Adrenal gland (tissue), 9 donors: ENCODE measurements at regions not wholly inside any gene's neighbourhood (a gene's known extent, or its start where the extent isn't known, plus 50 kb on each side); places are given as distances from the start of the nearest gene placed in this dataset.
"Not testable (repeated sequence)": the region's sequence is repeated elsewhere in the genome, so short reads cannot be mapped to it uniquely, and the experiment has no call there.

Experiments used
- DNase-seq, 7 donors: peaks; one replicate each; pipeline ENCODE4 v3.0.0-alpha.2; 2019 to 2020
- H3K27ac ChIP-seq, 5 donors: fragments of 200-600 bp; sonication (generic) in 4 of 5; 1 replicate in 3 of 5; 2 replicates in 2 of 5; pipeline versions ENCODE4 v1.5.1 to v1.8.0; 2016 to 2020; ENCODE audit warnings: mild to moderate bottlenecking in 1 of 5
- H3K27me3 ChIP-seq: fragments of 200-600 bp; 2 replicates; pipeline ENCODE4 v1.8.0; 2021
- H3K36me3 ChIP-seq, 2 donors: fragments of 200-600 bp; replicated peaks in 1 of 2; 1 replicate in 1 of 2; 2 replicates in 1 of 2; pipeline versions ENCODE4 v1.5.1 to v1.8.0; 2018 to 2022
- H3K4me1 ChIP-seq, 2 donors: fragments of 200-600 bp; replicated peaks in 1 of 2; 1 replicate in 1 of 2; 2 replicates in 1 of 2; pipeline versions ENCODE4 v1.5.1 to v1.8.0; 2018 to 2021
- H3K4me3 ChIP-seq, 4 donors: fragments of 200-600 bp; sonication (generic) in 3 of 4; one replicate each; pipeline ENCODE4 v1.5.1; 2016 to 2018
- H3K9me3 ChIP-seq, 3 donors: fragments of 200-600 bp; sonication (generic) in 1 of 3; replicated peaks in 1 of 3; 1 replicate in 2 of 3; 2 replicates in 1 of 3; pipeline versions ENCODE4 v1.5.1 to v1.8.0; 2016 to 2021
- CTCF ChIP-seq, 6 experiments: fragments of 450-650 bp in 4 of 6; fragments of 200-600 bp in 2 of 6; sonication (generic) in 1 of 6; IDR thresholded peaks; 1 replicate in 5 of 6; 2 replicates in 1 of 6; pipeline versions ENCODE4 v1.5.1 to v1.8.0; 2016 to 2021; ENCODE audit warnings: antibody characterized with exemption in 6 of 6, mild to moderate bottlenecking in 2 of 6, moderate library complexity in 1 of 6
- POLR2A ChIP-seq, 2 donors: fragments of 450-650 bp; IDR thresholded peaks; one replicate each; pipeline ENCODE4 v1.6.1; 2017; ENCODE audit warnings: antibody characterized with exemption in 2 of 2, mild to moderate bottlenecking in 2 of 2, moderate library complexity in 1 of 2
- WGBS, 4 donors: extraction: QIAGEN DNeasy Blood & Tissue Kit in 2 of 4; methylation state at CpG; one replicate each; pipeline versions ENCODE4 v1.1.5 to v1.1.7; 2013 to 2017; 5-methylcytosine and 5-hydroxymethylcytosine counted together
- intact Hi-C, 2 donors: fragments of 100-400 bp; cut with DNase I; formaldehyde crosslinking; loops; one replicate each; pipeline versions ENCODE4 v1.14.1 to v1.15.0; 2022 to 2023
- donor health status: healthy with polysubstance abuse.
- donor health status: Bipolar disorder and iron deficiency.
- donor health status: DM: yes; HTN: yes; CAD: no.
- donor health status: DM: no; HTN: no; CAD: no.
- donor health status: DM: no; HTN: no; CAD: no.

GRCh38 chr5:92613546-92613945, 967.5 kb downstream of the NR2F1-AS1 start:
- no peak for DNase-seq
- Histone ChIP-seq H3K27ac (no peak overlapping the region), H3K36me3 (no peaks in the 10 kb centered on the region), H3K4me1 (no peaks in the 10 kb centered on the region), H3K4me3 (no peak overlapping the region), H3K9me3 (no peaks in the 10 kb centered on the region), H3K27me3 (no peaks in the 10 kb centered on the region)
- WGBS, 4 donors = 68 to 82% (median 76%) methylated on average over 4 of the region's 4 CpGs
- intact Hi-C loops = no loop called here
- no peak for TF ChIP-seq POLR2A (IDR thresholded peaks at IDR 0.05)
- TF ChIP-seq CTCF (IDR thresholded peaks at IDR 0.05) = no peak

GRCh38 chr5:92610435-92610834, 970.6 kb downstream of the NR2F1-AS1 start:
- H3K27ac ChIP-seq, DNase-seq, H3K4me1 ChIP-seq, H3K4me3 ChIP-seq, H3K9me3 ChIP-seq, H3K36me3 ChIP-seq, intact Hi-C loops, H3K27me3 ChIP-seq: not testable (repeated sequence)

- no peaks in the 10 kb centered on the region for H3K27me3 ChIP-seq
- TF ChIP-seq POLR2A (IDR thresholded peaks at IDR 0.05) (no peak), CTCF (IDR thresholded peaks at IDR 0.05) (no peak)
- intact Hi-C loops = no loop called here
- no peak overlapping the region for H3K4me3 ChIP-seq
- H3K36me3 ChIP-seq = no peaks in the 10 kb centered on the region
- no peak overlapping the region for H3K27ac ChIP-seq
- no peak for DNase-seq
- no peaks in the 10 kb centered on the region for H3K9me3 ChIP-seq
- 73 to 83% (median 79%) methylated on average over 2 of the region's 2 CpGs for WGBS, 4 donors
- H3K4me1 ChIP-seq = no peaks in the 10 kb centered on the region
These were observed 975.4 kb downstream of the NR2F1-AS1 start for GRCh38 chr5:92605591-92605990.

- H3K4me1 ChIP-seq = no peaks in the 10 kb centered on the region
- H3K36me3 ChIP-seq = no peaks in the 10 kb centered on the region
- no peak overlapping the region for H3K27ac ChIP-seq
- intact Hi-C loops = no loop called here
- H3K27me3 ChIP-seq = no peaks in the 10 kb centered on the region
- DNase-seq = no peak
- TF ChIP-seq CTCF (IDR thresholded peaks at IDR 0.05) (no peak), POLR2A (IDR thresholded peaks at IDR 0.05) (no peak)
- no peak overlapping the region for H3K4me3 ChIP-seq
- H3K9me3 ChIP-seq = no peaks in the 10 kb centered on the region
- WGBS, 4 donors = 38 to 68% (median 46%) methylated on average over 1 of the region's 1 CpG
These were observed 981.7 kb downstream of the NR2F1-AS1 start for GRCh38 chr5:92599217-92599810.

- no peak for DNase-seq
- no peaks in the 10 kb centered on the region for H3K36me3 ChIP-seq
- intact Hi-C loops = no loop called here
- no peak overlapping the region for H3K4me3 ChIP-seq
- no peaks in the 10 kb centered on the region for H3K27me3 ChIP-seq
- H3K4me1 ChIP-seq = no peaks in the 10 kb centered on the region
- no peak for TF ChIP-seq CTCF (IDR thresholded peaks at IDR 0.05)
- no peak for TF ChIP-seq POLR2A (IDR thresholded peaks at IDR 0.05)
- no peaks in the 10 kb centered on the region for H3K9me3 ChIP-seq
- H3K27ac ChIP-seq = no peak overlapping the region
These were observed 987.0 kb downstream of the NR2F1-AS1 start for GRCh38 chr5:92594031-92594430.
